Small intestine (tissue), 7 donors: ENCODE measurements at regions not wholly inside any gene's neighbourhood (a gene's known extent, or its start where the extent isn't known, plus 50 kb on each side); places are given as distances from the start of the nearest gene placed in this dataset.

Experiments used
- DNase-seq, 2 donors: peaks; one replicate each; pipeline versions ENCODE4 v3.0.0 to v3.0.0-alpha.2; 2013
- FAIRE-seq: peaks from 2 replicates; lab custom pipeline; 2012; peaks lifted over from hg19 to GRCh38; lab: Jason Lieb, UNC
- H3K27ac ChIP-seq, 3 donors: one replicate each; pipeline ENCODE4 v1.5.1; 2013; ENCODE audit warnings: low read length in 2 of 3, mild to moderate bottlenecking in 2 of 3, control low read depth in 1 of 3, inconsistent platforms in 1 of 3, low read depth in 1 of 3, moderate library complexity in 1 of 3
- H3K27me3 ChIP-seq, 3 donors: one replicate each; pipeline ENCODE4 v1.6.1; 2013; ENCODE audit warnings: low read length in 3 of 3, inconsistent platforms in 1 of 3; ENCODE audit not compliant: control insufficient read depth in 3 of 3, insufficient read depth in 3 of 3
- H3K36me3 ChIP-seq, 3 donors: one replicate each; pipeline ENCODE4 v1.6.1; 2013; ENCODE audit warnings: low read length in 3 of 3, inconsistent platforms in 1 of 3, low read depth in 1 of 3, mild to moderate bottlenecking in 1 of 3, moderate library complexity in 1 of 3; ENCODE audit not compliant: control insufficient read depth in 3 of 3, insufficient read depth in 2 of 3
- H3K4me1 ChIP-seq, 3 donors: one replicate each; pipeline ENCODE4 v1.6.1; 2013; ENCODE audit warnings: low read length in 2 of 3, inconsistent platforms in 1 of 3, low read depth in 1 of 3, mild to moderate bottlenecking in 1 of 3, moderate library complexity in 1 of 3; ENCODE audit not compliant: control insufficient read depth in 3 of 3, insufficient read depth in 2 of 3
- H3K4me3 ChIP-seq, 3 donors: one replicate each; pipeline ENCODE4 v1.5.1; 2013; ENCODE audit warnings: low read length in 3 of 3, control low read depth in 1 of 3, inconsistent platforms in 1 of 3, low read depth in 1 of 3, mild to moderate bottlenecking in 1 of 3, moderate library complexity in 1 of 3
- H3K9me3 ChIP-seq, 2 donors: one replicate each; pipeline ENCODE4 v1.6.1; 2013; ENCODE audit warnings: low read depth in 1 of 2, low read length in 1 of 2; ENCODE audit not compliant: control insufficient read depth in 2 of 2, insufficient read depth in 1 of 2
- WGBS, 3 donors: extraction: QIAGEN DNeasy Blood & Tissue Kit; methylation state at CpG; one replicate each; pipeline ENCODE4 v1.1.7; 2013; 5-methylcytosine and 5-hydroxymethylcytosine counted together
- donor health status: healthy with polysubstance abuse.
- donor health status: control.
- donor health status: control.
- donor health status: Bipolar disorder and iron deficiency.
- donor health status: healthy.

GRCh38 chr1:234533034-234533891, 54.3 kb upstream of the TARBP1 start:
- peak overlapping the region in 2 of 3 donors; percentile 82 to 96 for H3K27ac ChIP-seq
- no peak overlapping the region for H3K4me3 ChIP-seq
- FAIRE-seq: no peak
- no peaks in the 10 kb centered on the region for H3K27me3 ChIP-seq
- peaks cover 3 to 80% (median 14%) of the 10 kb centered on the region in 3 donors for H3K4me1 ChIP-seq
- 71 to 85% (median 85%) methylated on average over 12 of the region's 12 CpGs for WGBS, 3 donors
- no peak for DNase-seq
- no peaks in the 10 kb centered on the region for H3K36me3 ChIP-seq
- H3K9me3 ChIP-seq: no peaks in the 10 kb centered on the region

- Histone ChIP-seq H3K9me3 (no peaks in the 10 kb centered on the region), H3K27ac (peak overlapping the region in 2 of 3 donors; percentile 82 to 96), H3K4me3 (no peak overlapping the region), H3K27me3 (no peaks in the 10 kb centered on the region), H3K4me1 (peaks cover 3 to 77% (median 16%) of the 10 kb centered on the region in 3 donors), H3K36me3 (no peaks in the 10 kb centered on the region)
- DNase-seq (peak in 1 of 2 donors; percentile 58), FAIRE-seq (no peak)
- WGBS, 3 donors: 24 to 46% (median 34%) methylated on average over 7 of the region's 7 CpGs
Observed at GRCh38 chr1:234532503-234532922, 53.5 kb upstream of the TARBP1 start.

GRCh38 chr1:234531151-234531635, 52.2 kb upstream of the TARBP1 start:
- peak overlapping the region; percentile 33 to 96 (median 82) for H3K27ac ChIP-seq
- H3K4me3 ChIP-seq: no peak overlapping the region
- H3K9me3 ChIP-seq: no peaks in the 10 kb centered on the region
- no peaks in the 10 kb centered on the region for H3K27me3 ChIP-seq
- peaks cover 3 to 63% (median 16%) of the 10 kb centered on the region in 3 donors for H3K4me1 ChIP-seq
- WGBS, 3 donors: 68 to 90% (median 83%) methylated on average over 20 of the region's 20 CpGs
- DNase-seq (no peak), FAIRE-seq (no peak)
- no peaks in the 10 kb centered on the region for H3K36me3 ChIP-seq

- 82 to 88% (median 87%) methylated on average over 11 of the region's 11 CpGs for WGBS, 3 donors
- H3K4me3 ChIP-seq: no peak overlapping the region
- no peaks in the 10 kb centered on the region for H3K9me3 ChIP-seq
- no peak for FAIRE-seq
- peaks cover 3 to 58% (median 16%) of the 10 kb centered on the region in 3 donors for H3K4me1 ChIP-seq
- no peak for DNase-seq
- H3K27me3 ChIP-seq: no peaks in the 10 kb centered on the region
- H3K27ac ChIP-seq: peak overlapping the region in 2 of 3 donors; percentile 82 to 96
- H3K36me3 ChIP-seq: no peaks in the 10 kb centered on the region
Observed at GRCh38 chr1:234530672-234531071, 51.7 kb upstream of the TARBP1 start.

- no peaks in the 10 kb centered on the region for H3K36me3 ChIP-seq
- peak overlapping the region in 1 of 3 donors; percentile 47 for H3K27ac ChIP-seq
- DNase-seq: no peak
- FAIRE-seq: no peak
- no peak overlapping the region for H3K4me3 ChIP-seq
- H3K4me1 ChIP-seq: peaks cover 3 to 50% (median 13%) of the 10 kb centered on the region in 3 donors
- WGBS, 3 donors: 82 to 88% (median 84%) methylated on average over 2 of the region's 2 CpGs
- no peaks in the 10 kb centered on the region for H3K9me3 ChIP-seq
- no peaks in the 10 kb centered on the region for H3K27me3 ChIP-seq
Observed at GRCh38 chr1:234529950-234530237, 50.9 kb upstream of the TARBP1 start.

GRCh38 chr1:234529095-234529949, 50.3 kb upstream of the TARBP1 start:
- H3K4me3 ChIP-seq: no peak overlapping the region
- 80 to 86% (median 81%) methylated on average over 8 of the region's 8 CpGs for WGBS, 3 donors
- no peak for FAIRE-seq

More at GRCh38 chr1:234529095-234529949, 50.3 kb upstream of the TARBP1 start:
- no peaks in the 10 kb centered on the region for H3K9me3 ChIP-seq
- H3K36me3 ChIP-seq: no peaks in the 10 kb centered on the region
- no peak for DNase-seq
- no peaks in the 10 kb centered on the region for H3K27me3 ChIP-seq
- H3K27ac ChIP-seq: peak overlapping the region in 2 of 3 donors; percentile 47 to 78
- H3K4me1 ChIP-seq: peaks cover 3 to 45% (median 8%) of the 10 kb centered on the region in 3 donors
